HK-2 (cell line): ENCODE measurements at regions not wholly inside any gene's neighbourhood (a gene's known extent, or its start where the extent isn't known, plus 50 kb on each side); places are given as distances from the start of the nearest gene placed in this dataset.

Experiments used
- DNase-seq: peaks from one replicate; pipeline ENCODE4 v3.0.0-alpha.2; 2018; ENCODE audit not compliant: unreplicated experiment

- peak; percentile 25 for DNase-seq
These were observed 191.8 kb downstream of the BCOR start for GRCh38 chrX:39905946-39906345.

GRCh38 chrX:39907964-39908661 is 189.6 kb downstream of the BCOR start:
- DNase-seq: peak; percentile 93

GRCh38 chrX:39909996-39910395 is 187.8 kb downstream of the BCOR start:
- DNase-seq: no peak

- DNase-seq: no peak
These were observed 187.1 kb downstream of the BCOR start for GRCh38 chrX:39910651-39911050.

GRCh38 chrX:39911278-39911897 is 186.4 kb downstream of the BCOR start:
- no peak for DNase-seq

GRCh38 chrX:39912126-39912525 is 185.6 kb downstream of the BCOR start:
- DNase-seq: no peak

GRCh38 chrX:39915081-39915480 is 182.7 kb downstream of the BCOR start:
- DNase-seq: no peak

- DNase-seq: no peak
These were observed 182.2 kb downstream of the BCOR start for GRCh38 chrX:39915596-39915995.

- no peak for DNase-seq
These were observed 175.9 kb downstream of the BCOR start for GRCh38 chrX:39921838-39922237.

- DNase-seq: no peak
These were observed 175.3 kb downstream of the BCOR start for GRCh38 chrX:39922488-39922887.

GRCh38 chrX:39922926-39923325 is 174.8 kb downstream of the BCOR start:
- no peak for DNase-seq

GRCh38 chrX:39927380-39927779 is 170.4 kb downstream of the BCOR start:
- no peak for DNase-seq

- no peak for DNase-seq
These were observed 168.9 kb downstream of the BCOR start for GRCh38 chrX:39928704-39929378.

GRCh38 chrX:39929379-39930025 is 168.3 kb downstream of the BCOR start:
- DNase-seq: no peak

GRCh38 chrX:39930786-39931528 is 166.8 kb downstream of the BCOR start:
- no peak for DNase-seq

GRCh38 chrX:39931529-39932282 is 166.1 kb downstream of the BCOR start:
- no peak for DNase-seq

- DNase-seq: no peak
These were observed 162.2 kb downstream of the BCOR start for GRCh38 chrX:39935411-39936064.

- DNase-seq: no peak
These were observed 160.6 kb downstream of the BCOR start for GRCh38 chrX:39936886-39937770.

GRCh38 chrX:39938466-39938865 is 159.3 kb downstream of the BCOR start:
- no peak for DNase-seq

- DNase-seq: no peak
These were observed 158.1 kb downstream of the BCOR start for GRCh38 chrX:39939678-39940077.
